Lower leg skin (tissue), 4 donors: ENCODE measurements at regions not wholly inside any gene's neighbourhood (a gene's known extent, or its start where the extent isn't known, plus 50 kb on each side); places are given as distances from the start of the nearest gene placed in this dataset.

ENCODE experiments used
- DNase-seq, 2 donors: peaks; one replicate each; pipeline ENCODE4 v3.0.0-alpha.2; 2019; ENCODE audit warnings: low spot score in 2 of 2
- H3K4me3 ChIP-seq: fragments of 200-600 bp; sonication (generic); 2 replicates; pipeline ENCODE4 v1.5.1; 2017; ENCODE audit warnings: mild to moderate bottlenecking, low read depth; ENCODE audit not compliant: poor library complexity, severe bottlenecking
- POLR2A ChIP-seq, 2 donors: fragments of 450-650 bp; IDR thresholded peaks; one replicate each; pipeline ENCODE4 v1.6.1; 2016 to 2017; ENCODE audit warnings: antibody characterized with exemption in 2 of 2, mild to moderate bottlenecking in 1 of 2, moderate library complexity in 1 of 2
- WGBS, 2 donors: methylation state at CpG; one replicate each; pipeline ENCODE4 v1.1.5; 2018; 5-methylcytosine and 5-hydroxymethylcytosine counted together
- intact Hi-C: fragments of 100-400 bp; cut with DNase I; formaldehyde crosslinking; loops from one replicate; pipeline ENCODE4 v1.15.0; 2023; ENCODE audit warnings: low total_unique reads
- TF ChIP-seq, protein P1 (sequence below), 3 donors: fragments of 450-650 bp; IDR thresholded peaks; one replicate each; pipeline ENCODE4 v1.5.1; 2016; ENCODE audit warnings: antibody characterized with exemption in 3 of 3, mild to moderate bottlenecking in 3 of 3, moderate library complexity in 2 of 3

DNA sequence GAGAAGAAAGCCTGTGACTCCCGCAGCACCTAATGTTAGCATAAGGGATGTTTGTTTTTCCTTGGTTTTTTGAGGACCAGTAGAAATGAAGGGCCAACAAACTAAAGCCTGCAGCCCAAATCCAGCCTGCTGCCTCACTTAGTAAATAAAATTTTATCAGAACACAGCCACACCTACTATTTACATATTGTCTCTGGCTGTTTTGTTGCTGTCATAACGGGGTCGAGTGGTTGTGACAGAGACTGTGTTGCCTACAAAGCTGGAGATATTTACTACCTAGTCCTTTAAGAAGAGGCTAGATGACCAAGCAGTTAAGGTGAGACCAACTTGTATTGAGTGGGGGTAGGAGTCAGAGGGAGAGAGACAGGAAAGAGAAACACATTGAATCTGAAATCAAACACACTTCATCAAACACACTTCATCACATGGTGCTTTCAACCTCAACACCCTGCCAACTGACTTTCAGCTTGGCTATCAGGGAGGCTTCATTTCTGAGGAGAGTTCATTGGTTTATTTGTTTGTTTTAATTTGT, 546.3 kb upstream of the CDH11 start:
- whole genome bisulfite sequencing, 2 donors, result 65 to 75% methylated on average over 3 of the region's 3 CpGs
- TF ChIP-seq, protein P1, sequence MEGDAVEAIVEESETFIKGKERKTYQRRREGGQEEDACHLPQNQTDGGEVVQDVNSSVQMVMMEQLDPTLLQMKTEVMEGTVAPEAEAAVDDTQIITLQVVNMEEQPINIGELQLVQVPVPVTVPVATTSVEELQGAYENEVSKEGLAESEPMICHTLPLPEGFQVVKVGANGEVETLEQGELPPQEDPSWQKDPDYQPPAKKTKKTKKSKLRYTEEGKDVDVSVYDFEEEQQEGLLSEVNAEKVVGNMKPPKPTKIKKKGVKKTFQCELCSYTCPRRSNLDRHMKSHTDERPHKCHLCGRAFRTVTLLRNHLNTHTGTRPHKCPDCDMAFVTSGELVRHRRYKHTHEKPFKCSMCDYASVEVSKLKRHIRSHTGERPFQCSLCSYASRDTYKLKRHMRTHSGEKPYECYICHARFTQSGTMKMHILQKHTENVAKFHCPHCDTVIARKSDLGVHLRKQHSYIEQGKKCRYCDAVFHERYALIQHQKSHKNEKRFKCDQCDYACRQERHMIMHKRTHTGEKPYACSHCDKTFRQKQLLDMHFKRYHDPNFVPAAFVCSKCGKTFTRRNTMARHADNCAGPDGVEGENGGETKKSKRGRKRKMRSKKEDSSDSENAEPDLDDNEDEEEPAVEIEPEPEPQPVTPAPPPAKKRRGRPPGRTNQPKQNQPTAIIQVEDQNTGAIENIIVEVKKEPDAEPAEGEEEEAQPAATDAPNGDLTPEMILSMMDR (IDR thresholded peaks at IDR 0.05), result no peak
- TF ChIP-seq POLR2A (IDR thresholded peaks at IDR 0.05), result no peak
- H3K4me3 ChIP-seq, result no peak overlapping the region
- intact Hi-C loops, result no loop called here
- no peak for DNase-seq

DNA sequence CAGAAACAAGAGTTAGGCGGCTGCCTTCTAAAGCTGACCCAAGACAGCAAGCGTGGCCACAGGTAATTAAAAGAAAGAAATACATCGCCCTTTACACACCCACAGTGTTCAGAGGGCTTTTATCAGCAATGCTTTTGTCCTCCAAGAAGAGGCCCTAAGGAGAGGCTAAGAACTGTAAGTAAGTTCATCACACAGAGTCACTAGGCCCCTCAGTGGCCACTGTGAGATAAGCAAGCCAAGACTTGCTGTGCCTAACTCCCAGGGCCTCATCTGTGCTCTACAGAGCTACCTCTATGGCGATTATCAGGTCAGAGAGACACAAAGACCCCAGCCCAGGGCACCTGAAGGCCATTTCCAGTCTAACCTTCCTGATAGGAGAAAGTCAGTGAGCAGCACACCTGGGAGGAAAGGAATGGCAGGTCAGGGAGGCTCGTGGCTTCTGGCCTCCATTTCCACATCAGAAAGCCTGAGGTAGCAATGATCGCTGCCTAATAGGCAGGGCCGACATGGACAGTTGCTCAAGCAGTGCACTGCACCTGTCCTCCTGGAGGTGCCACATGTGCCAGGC, 545.2 kb upstream of the CDH11 start:
- DNase-seq, result no peak
- 83 to 85% methylated on average over 7 of the region's 7 CpGs for WGBS, 2 donors
- TF ChIP-seq, protein P1 (IDR thresholded peaks at IDR 0.05), result no peak
- TF ChIP-seq POLR2A (IDR thresholded peaks at IDR 0.05), result no peak
- H3K4me3 ChIP-seq, result no peak overlapping the region
- intact Hi-C loops, result no loop called here

DNA sequence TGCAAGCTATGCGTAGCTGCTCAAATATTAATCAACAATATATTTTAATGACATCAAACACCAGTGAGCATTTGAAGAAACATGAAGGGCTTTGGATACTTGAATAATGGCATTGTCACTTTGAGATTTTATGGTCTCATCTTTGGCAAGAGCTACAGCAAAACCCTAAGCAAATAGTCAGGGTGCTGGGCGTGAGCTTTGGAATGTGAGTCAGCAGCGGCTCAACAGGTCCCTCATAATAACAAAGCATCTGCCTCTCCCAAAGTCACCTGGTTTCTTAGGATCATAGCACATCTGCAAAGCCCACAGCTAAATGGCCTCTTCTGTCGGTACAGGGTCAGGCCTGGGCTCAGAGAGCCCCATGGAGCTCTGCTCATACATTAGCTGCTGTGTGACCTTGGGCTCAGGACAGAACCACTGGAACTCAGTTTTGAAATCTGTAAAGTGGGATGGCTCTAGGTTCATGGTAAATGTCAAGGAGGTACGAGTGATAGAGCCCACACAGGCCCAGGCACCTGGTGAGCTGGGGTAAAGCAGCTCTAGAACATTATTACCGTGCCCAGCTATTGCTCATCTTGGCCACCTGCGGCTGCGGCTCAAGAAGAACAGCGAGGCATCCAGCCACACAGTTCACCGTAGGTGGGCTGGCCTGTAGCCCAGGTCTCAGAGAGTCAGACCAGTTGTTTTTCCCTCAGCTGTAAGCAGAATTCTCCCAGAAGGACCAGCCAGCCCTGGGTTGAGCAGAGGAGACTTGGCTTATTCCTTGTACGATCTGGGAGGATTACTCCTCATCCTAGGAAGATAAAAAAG, 544.5 kb upstream of the CDH11 start:
- intact Hi-C loops, result no loop called here
- no peak overlapping the region for H3K4me3 ChIP-seq
- 78 to 81% methylated on average over 11 of the region's 11 CpGs for WGBS, 2 donors
- no peak for TF ChIP-seq POLR2A (IDR thresholded peaks at IDR 0.05)
- TF ChIP-seq, protein P1 (IDR thresholded peaks at IDR 0.05), result no peak
- DNase-seq, result no peak

DNA sequence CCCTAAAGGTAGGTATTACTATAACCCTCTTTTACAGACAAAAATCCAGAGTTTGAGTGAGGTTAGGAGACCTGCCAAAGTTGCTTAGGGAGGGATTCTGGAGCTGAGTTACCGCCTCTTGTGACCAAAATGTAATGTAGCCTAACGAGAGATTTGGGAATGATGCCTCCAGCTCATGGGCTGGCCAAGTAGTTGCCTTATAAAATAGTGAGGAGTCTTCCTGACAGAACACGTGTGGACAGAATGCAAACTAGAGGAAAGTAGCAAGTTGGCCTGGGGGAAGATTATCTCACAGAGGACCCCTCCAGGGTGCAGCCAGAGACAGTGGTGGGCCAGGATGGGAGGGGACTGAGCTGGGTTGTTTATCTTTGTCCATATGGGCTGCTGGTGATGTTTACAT, 543.7 kb upstream of the CDH11 start:
- H3K4me3 ChIP-seq, result no peak overlapping the region
- TF ChIP-seq POLR2A (IDR thresholded peaks at IDR 0.05), result no peak
- TF ChIP-seq, protein P1 (IDR thresholded peaks at IDR 0.05), result no peak
- no peak for DNase-seq
- intact Hi-C loops, result no loop called here
- 29 to 35% methylated on average over 3 of the region's 3 CpGs for WGBS, 2 donors

DNA sequence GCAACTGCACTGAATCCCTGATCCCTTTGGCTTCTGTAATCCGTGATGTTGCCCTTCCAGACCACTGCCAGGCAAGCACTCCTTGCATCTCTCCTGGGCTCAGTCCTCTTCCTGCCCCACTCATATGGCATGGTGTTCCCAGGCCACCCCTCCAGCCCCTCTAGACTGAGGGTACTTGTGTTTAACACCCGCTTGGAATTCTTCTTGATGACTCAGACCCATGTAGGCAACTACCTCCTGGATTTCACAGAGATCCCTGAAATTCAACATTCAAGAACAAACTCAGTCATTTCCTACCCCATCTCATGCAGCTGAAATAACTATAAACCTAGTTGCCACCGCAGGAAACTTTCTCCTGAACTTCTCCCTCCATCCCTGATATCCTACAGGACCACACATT, 541.9 kb upstream of the CDH11 start:
- no peak overlapping the region for H3K4me3 ChIP-seq
- 91 to 93% methylated on average over 3 of the region's 3 CpGs for WGBS, 2 donors
- no peak for DNase-seq
- intact Hi-C loops, result no loop called here
- no peak for TF ChIP-seq POLR2A (IDR thresholded peaks at IDR 0.05)
- TF ChIP-seq, protein P1 (IDR thresholded peaks at IDR 0.05), result no peak
